Peyer's patch (tissue), 4 donors: ENCODE measurements at regions not wholly inside any gene's neighbourhood (a gene's known extent, or its start where the extent isn't known, plus 50 kb on each side); places are given as distances from the start of the nearest gene placed in this dataset.
"Not testable (repeated sequence)": the region's sequence is repeated elsewhere in the genome, so short reads cannot be mapped to it uniquely, and the experiment has no call there.

Experiments used
- CTCF ChIP-seq, 6 experiments: fragments of 450-650 bp in 4 of 6; fragments of 200-600 bp in 2 of 6; sonication (generic) in 1 of 6; IDR thresholded peaks; one replicate each; pipeline ENCODE4 v1.5.1; 2017 to 2019; ENCODE audit warnings: antibody characterized with exemption in 6 of 6, mild to moderate bottlenecking in 3 of 6, moderate library complexity in 1 of 6
- POLR2A ChIP-seq, 2 donors: fragments of 450-650 bp; IDR thresholded peaks; one replicate each; pipeline ENCODE4 v1.5.1; 2017; ENCODE audit warnings: antibody characterized with exemption in 2 of 2, mild to moderate bottlenecking in 2 of 2, moderate library complexity in 2 of 2

GRCh38 chr16:88230276-88230966, 152.3 kb upstream of the ZNF469 start:
- TF ChIP-seq CTCF, POLR2A (IDR thresholded peaks at IDR 0.05): not testable (repeated sequence)
